IMR-90 (cell line): ENCODE measurements at regions not wholly inside any gene's neighbourhood (a gene's known extent, or its start where the extent isn't known, plus 50 kb on each side); places are given as distances from the start of the nearest gene placed in this dataset.

Experiments
- ATAC-seq: fragments of 200-7000 bp; cut with Tn5 transposase; 2 replicates; pipeline ENCODE4 v1.9.1; 2020; ENCODE audit warnings: low read depth, mild to moderate bottlenecking, moderate library complexity
- BruUV-seq: library from RNA; stranded (reverse); fragments of 400-500 nt; replicated peaks from 2 replicates; lab custom pipeline; 2021; lab: Mats Ljungman, UMichigan
- CTCF ChIA-PET: fragments of 300-600 bp; formaldehyde crosslinking; extraction: SDS; loops from one replicate; lab custom pipeline; 2021; ENCODE audit warnings: antibody characterized with exemption; lab: Yijun Ruan, JAX
- POLR2A ChIA-PET: fragments of 300-600 bp; sonication (Branson Sonifier 250); formaldehyde crosslinking; loops from one replicate; lab custom pipeline; 2022; ENCODE audit warnings: antibody characterized with exemption; ENCODE audit not compliant: unreplicated experiment; lab: Charles Lee
- DNase-seq: peaks from one replicate; pipeline ENCODE4 v3.0.0; 2013
- H2AFZ ChIP-seq: replicated peaks from 2 replicates; pipeline ENCODE3; 2013; ENCODE audit warnings: low read length, mild to moderate bottlenecking; ENCODE audit not compliant: poor library complexity
- H2AK5ac ChIP-seq: 2 replicates; pipeline ENCODE4 v1.6.1; 2013; ENCODE audit warnings: low read depth, low read length, inconsistent platforms
- H2AK9ac ChIP-seq: replicated peaks from 2 replicates; pipeline ENCODE3; 2013; ENCODE audit warnings: mild to moderate bottlenecking, low read depth, low read length, moderate library complexity; ENCODE audit not compliant: poor library complexity
- H2BK120ac ChIP-seq: 2 replicates; pipeline ENCODE4 v1.6.1; 2013; ENCODE audit warnings: low read depth, low read length, inconsistent platforms
- H2BK15ac ChIP-seq: 3 replicates; pipeline ENCODE4 v1.6.1; 2013; ENCODE audit warnings: low read depth, low read length, inconsistent platforms
- H2BK20ac ChIP-seq: 2 replicates; pipeline ENCODE4 v1.6.1; 2013; ENCODE audit warnings: low read depth, mild to moderate bottlenecking, inconsistent platforms, low read length, moderate library complexity
- H2BK5ac ChIP-seq: 2 replicates; pipeline ENCODE4 v1.6.1; 2013; ENCODE audit warnings: mild to moderate bottlenecking, low read depth, low read length, inconsistent platforms; ENCODE audit not compliant: poor library complexity, severe bottlenecking
- H3K14ac ChIP-seq: replicated peaks from 2 replicates; pipeline ENCODE4 v1.6.1; 2013; ENCODE audit warnings: low read depth, low read length, inconsistent platforms
- H3K18ac ChIP-seq: 2 replicates; pipeline ENCODE4 v1.6.1; 2013; ENCODE audit warnings: low read depth, low read length, control low read depth
- H3K23ac ChIP-seq: 2 replicates; pipeline ENCODE4 v1.6.1; 2013; ENCODE audit warnings: low read depth, low read length, inconsistent platforms
- H3K27ac ChIP-seq: 2 replicates; pipeline ENCODE4 v1.5.1; 2013; ENCODE audit warnings: mild to moderate bottlenecking, control low read depth, low read length; ENCODE audit not compliant: insufficient read depth
- H3K27me3 ChIP-seq: 2 replicates; pipeline ENCODE4 v1.6.1; 2013; ENCODE audit warnings: low read length; ENCODE audit not compliant: control insufficient read depth, insufficient read depth
- H3K36me3 ChIP-seq: 2 replicates; pipeline ENCODE4 v1.6.1; 2013; ENCODE audit warnings: low read length, mixed read lengths; ENCODE audit not compliant: control insufficient read depth, insufficient read depth
- H3K4ac ChIP-seq: 2 replicates; pipeline ENCODE4 v1.6.1; 2013; ENCODE audit warnings: low read depth, low read length, inconsistent platforms
- H3K4me1 ChIP-seq: 2 replicates; pipeline ENCODE4 v1.6.1; 2013; ENCODE audit warnings: low read length, mixed read lengths; ENCODE audit not compliant: control insufficient read depth, insufficient read depth
- H3K4me2 ChIP-seq: 2 replicates; pipeline ENCODE4 v1.6.1; 2013; ENCODE audit warnings: low read depth, mild to moderate bottlenecking, control low read depth, low read length, moderate library complexity
- H3K4me3 ChIP-seq: 2 replicates; pipeline ENCODE4 v1.5.1; 2013; ENCODE audit warnings: low read depth, mild to moderate bottlenecking, control low read depth, low read length, moderate library complexity; ENCODE audit not compliant: insufficient read depth
- H3K56ac ChIP-seq: 2 replicates; pipeline ENCODE4 v1.6.1; 2013; ENCODE audit warnings: low read length, inconsistent platforms; ENCODE audit not compliant: insufficient read depth; ENCODE audit errors: extremely low read depth
- H3K79me1 ChIP-seq, 2 experiments: 2 replicates each; pipeline ENCODE4 v1.6.1; 2013; ENCODE audit warnings: low read length in 2 of 2, inconsistent platforms in 1 of 2, low read depth in 1 of 2
- H3K9ac ChIP-seq: 2 replicates; pipeline ENCODE4 v1.6.1; 2013; ENCODE audit warnings: low read depth, low read length, control low read depth
- H3K9me1 ChIP-seq: 2 replicates; pipeline ENCODE4 v1.6.1; 2013; ENCODE audit warnings: low read length, inconsistent platforms; ENCODE audit not compliant: insufficient read depth
- H3K9me3 ChIP-seq: 2 replicates; pipeline ENCODE4 v1.6.1; 2013; ENCODE audit warnings: low read length; ENCODE audit not compliant: control insufficient read depth, insufficient read depth
- H4K20me1 ChIP-seq: 2 replicates; pipeline ENCODE4 v1.6.1; 2013; ENCODE audit warnings: low read length, inconsistent platforms; ENCODE audit not compliant: insufficient read depth
- H4K5ac ChIP-seq: 2 replicates; pipeline ENCODE4 v1.6.1; 2013; ENCODE audit warnings: mild to moderate bottlenecking, low read depth, low read length, control low read depth
- H4K8ac ChIP-seq, 2 experiments: 2 replicates each; pipeline ENCODE4 v1.6.1; 2013; ENCODE audit warnings: low read depth in 2 of 2, low read length in 2 of 2, control low read depth in 1 of 2, inconsistent platforms in 1 of 2
- H4K91ac ChIP-seq: 2 replicates; pipeline ENCODE4 v1.6.1; 2013; ENCODE audit warnings: low read depth, low read length, inconsistent platforms; ENCODE audit not compliant: insufficient read depth
- CHD1 ChIP-seq: IDR thresholded peaks from 2 replicates; pipeline ENCODE4 v1.6.1; 2012; ENCODE audit warnings: low read depth, low read length, improper control_type of control experiment
- RAD21 ChIP-seq: IDR thresholded peaks from 2 replicates; pipeline ENCODE4 v1.6.1; 2012; ENCODE audit warnings: low read length, improper control_type of control experiment
- SMC3 ChIP-seq: fragments of 150-350 bp; IDR thresholded peaks from 2 replicates; pipeline ENCODE4 v1.6.1; 2016; ENCODE audit warnings: low read depth, mild to moderate bottlenecking, antibody characterized with exemption, low read length, moderate library complexity
- WGBS, 2 experiments: methylation state at CpG; one replicate each; pipeline versions ENCODE4 v1.1.5 to v1.1.7; 2013; ENCODE audit warnings: missing lambda C conversion rate in 2 of 2; ENCODE audit not compliant: insufficient read length in 1 of 2; ENCODE audit errors: extremely low coverage in 2 of 2; 5-methylcytosine and 5-hydroxymethylcytosine counted together
- dilution Hi-C: fragments of 300-500 bp; cut with HindIII; formaldehyde crosslinking; loops from one replicate; pipeline ENCODE4 v1.14.3; 2018; ENCODE audit warnings: low sequenced_read_pairs; ENCODE audit not compliant: unreplicated experiment
- in situ Hi-C: fragments of 300-500 bp; cut with MboI; formaldehyde crosslinking; loops from 3 replicates; pipeline ENCODE4 v1.14.3; 2019; ENCODE audit warnings: low sequenced_read_pairs, inconsistent platforms, mixed read lengths
- intact Hi-C: fragments of 100-400 bp; cut with micrococcal nuclease; formaldehyde crosslinking; loops from 2 replicates; pipeline ENCODE4 v1.10.0; 2022
- TF ChIP-seq, protein P1 (sequence below): fragments of 150-350 bp; IDR thresholded peaks from 2 replicates; pipeline ENCODE4 v1.6.1; 2016; ENCODE audit warnings: low read depth, mild to moderate bottlenecking, low read length, moderate library complexity, borderline replicate concordance
- TF ChIP-seq, protein P2 (sequence below): conservative IDR thresholded peaks from 2 replicates; pipeline ENCODE4 v1.5.1; 2012; ENCODE audit warnings: mild to moderate bottlenecking, low read depth, low read length, improper control_type of control experiment

DNA sequence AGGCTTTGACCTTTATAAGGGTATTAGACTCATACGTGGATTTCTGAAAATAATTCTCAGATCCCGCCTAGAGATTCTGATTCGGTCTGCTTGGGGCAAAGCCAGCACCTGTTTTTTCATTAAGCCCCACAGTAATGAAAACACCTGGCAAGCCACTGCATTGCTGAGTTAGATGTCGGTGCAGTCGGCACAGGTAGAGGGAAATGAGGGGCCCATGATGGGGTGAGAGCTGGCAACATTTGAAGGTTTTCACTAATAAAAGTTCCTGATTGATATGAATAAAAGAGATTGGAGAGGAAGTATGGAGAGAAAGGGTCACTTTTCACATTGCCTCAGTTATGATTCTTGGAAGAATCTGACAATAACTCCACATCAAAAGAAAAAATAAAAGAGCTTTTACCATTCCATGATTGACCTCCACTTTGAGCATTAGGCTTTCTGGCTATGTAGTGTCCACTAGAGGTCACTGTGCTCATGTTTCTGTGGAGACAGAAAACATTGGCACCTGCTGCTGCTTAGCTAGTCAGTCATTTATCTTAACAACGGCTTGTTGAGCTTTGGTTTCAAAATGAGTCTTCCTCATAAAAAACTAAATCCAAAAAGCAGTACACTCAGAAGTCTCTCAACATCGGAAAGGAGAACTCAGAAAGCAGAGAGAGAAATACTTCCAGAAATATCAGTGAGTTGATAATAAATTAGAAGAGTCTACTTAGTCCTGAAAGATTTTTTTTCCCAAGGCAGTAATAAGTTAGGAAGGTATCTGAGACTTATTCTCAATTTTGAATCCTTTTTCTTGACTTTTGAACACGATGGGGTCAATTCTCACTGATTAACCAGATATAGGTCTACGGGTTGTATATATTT, 53.3 kb upstream of the KLHL31 start:
- Histone ChIP-seq H3K27me3 (no peaks in the 10 kb centered on the region; the same call in 1 of the 2 replicates), H2BK120ac (no peak overlapping the region), H3K9me1 (no peaks in the 10 kb centered on the region), H2BK5ac (no peak overlapping the region), H3K9ac (no peak overlapping the region), H3K79me1 (no peaks in the 10 kb centered on the region), H3K14ac (no peak overlapping the region), H4K91ac (no peak overlapping the region), H2AK5ac (no peak overlapping the region), H4K20me1 (no peaks in the 10 kb centered on the region), H2BK15ac (no peak overlapping the region), H3K23ac (no peak overlapping the region), H2BK20ac (no peak overlapping the region), H3K36me3 (no peaks in the 10 kb centered on the region), H3K18ac (no peak overlapping the region), H3K4ac (no peak overlapping the region), H4K5ac (no peak overlapping the region), H3K27ac (no peak overlapping the region), H2AFZ (no peak overlapping the region), H3K56ac (no peak overlapping the region), H3K4me2 (no peak overlapping the region), H4K8ac (no peak overlapping the region), H3K4me1 (peaks cover 6% of the 10 kb centered on the region), H2AK9ac (no peak overlapping the region), H3K4me3 (no peak overlapping the region), H3K9me3 (no peaks in the 10 kb centered on the region)
- POLR2A ChIA-PET: interaction anchor here (0.7 kb wide), 1 partner anchor 225 kb away, joined by 4 read pairs; no protein-coding TSS in a partner anchor
- ATAC-seq (peak; percentile 44; the same call in 1 of the 2 replicates), DNase-seq (peak; percentile 75)
- CTCF ChIA-PET: interaction anchor here (0.6 to 3.4 kb wide), 27 partner anchors 9 to 1571 kb away, joined by 3 to 24 read pairs (median 4); no protein-coding TSS in a partner anchor
- BruUV-seq: no TSS peak
- intact Hi-C loops (loop anchor here (2.0 to 5.0 kb wide), 2 partner anchors 67 to 174 kb away; partner anchors contain the start of gene GCLC), in situ Hi-C loops (no loop called here), dilution Hi-C loops (no loop called here)
- 20% methylated on average over 2 of the region's 9 CpGs; no CpG with 5 or more reads in 1 of the 2 experiments for WGBS, 2 experiments
- TF ChIP-seq, protein P1, sequence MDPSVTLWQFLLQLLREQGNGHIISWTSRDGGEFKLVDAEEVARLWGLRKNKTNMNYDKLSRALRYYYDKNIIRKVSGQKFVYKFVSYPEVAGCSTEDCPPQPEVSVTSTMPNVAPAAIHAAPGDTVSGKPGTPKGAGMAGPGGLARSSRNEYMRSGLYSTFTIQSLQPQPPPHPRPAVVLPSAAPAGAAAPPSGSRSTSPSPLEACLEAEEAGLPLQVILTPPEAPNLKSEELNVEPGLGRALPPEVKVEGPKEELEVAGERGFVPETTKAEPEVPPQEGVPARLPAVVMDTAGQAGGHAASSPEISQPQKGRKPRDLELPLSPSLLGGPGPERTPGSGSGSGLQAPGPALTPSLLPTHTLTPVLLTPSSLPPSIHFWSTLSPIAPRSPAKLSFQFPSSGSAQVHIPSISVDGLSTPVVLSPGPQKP: no peak
- TF ChIP-seq SMC3 (peak; percentile 50), RAD21 (peak; percentile 51), CHD1 (no peak)
- TF ChIP-seq, protein P2, sequence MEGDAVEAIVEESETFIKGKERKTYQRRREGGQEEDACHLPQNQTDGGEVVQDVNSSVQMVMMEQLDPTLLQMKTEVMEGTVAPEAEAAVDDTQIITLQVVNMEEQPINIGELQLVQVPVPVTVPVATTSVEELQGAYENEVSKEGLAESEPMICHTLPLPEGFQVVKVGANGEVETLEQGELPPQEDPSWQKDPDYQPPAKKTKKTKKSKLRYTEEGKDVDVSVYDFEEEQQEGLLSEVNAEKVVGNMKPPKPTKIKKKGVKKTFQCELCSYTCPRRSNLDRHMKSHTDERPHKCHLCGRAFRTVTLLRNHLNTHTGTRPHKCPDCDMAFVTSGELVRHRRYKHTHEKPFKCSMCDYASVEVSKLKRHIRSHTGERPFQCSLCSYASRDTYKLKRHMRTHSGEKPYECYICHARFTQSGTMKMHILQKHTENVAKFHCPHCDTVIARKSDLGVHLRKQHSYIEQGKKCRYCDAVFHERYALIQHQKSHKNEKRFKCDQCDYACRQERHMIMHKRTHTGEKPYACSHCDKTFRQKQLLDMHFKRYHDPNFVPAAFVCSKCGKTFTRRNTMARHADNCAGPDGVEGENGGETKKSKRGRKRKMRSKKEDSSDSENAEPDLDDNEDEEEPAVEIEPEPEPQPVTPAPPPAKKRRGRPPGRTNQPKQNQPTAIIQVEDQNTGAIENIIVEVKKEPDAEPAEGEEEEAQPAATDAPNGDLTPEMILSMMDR: peak; percentile 74
